ENCODE measurements at regions not wholly inside any gene's neighbourhood (a gene's known extent, or its start where the extent isn't known, plus 50 kb on each side); places are given as distances from the start of the nearest gene placed in this dataset.

- TF ChIP-seq POLR2A (IDR thresholded peaks at IDR 0.05): no peak
- no peak for TF ChIP-seq CTCF (IDR thresholded peaks at IDR 0.05)
- TF ChIP-seq EP300 (IDR thresholded peaks at IDR 0.05): no peak
Measured at GRCh38 chr21:15191342-15191741, 126.5 kb upstream of the NRIP1 start.
